Activated CD8-positive, alpha-beta memory T cell treated with anti-CD3 and anti-CD28 coated beads for 24 hours (primary cell): ENCODE measurements at regions not wholly inside any gene's neighbourhood (a gene's known extent, or its start where the extent isn't known, plus 50 kb on each side); places are given as distances from the start of the nearest gene placed in this dataset.
A peak's percentile ranks its signal among the peaks of the same experiment; 100 is the strongest.
"Not testable (repeated sequence)": the region's sequence is repeated elsewhere in the genome, so short reads cannot be mapped to it uniquely, and the experiment has no call there.

Experiments used
- DNase-seq: peaks from one replicate; pipeline ENCODE4 v3.0.0-alpha.2; 2020

DNA sequence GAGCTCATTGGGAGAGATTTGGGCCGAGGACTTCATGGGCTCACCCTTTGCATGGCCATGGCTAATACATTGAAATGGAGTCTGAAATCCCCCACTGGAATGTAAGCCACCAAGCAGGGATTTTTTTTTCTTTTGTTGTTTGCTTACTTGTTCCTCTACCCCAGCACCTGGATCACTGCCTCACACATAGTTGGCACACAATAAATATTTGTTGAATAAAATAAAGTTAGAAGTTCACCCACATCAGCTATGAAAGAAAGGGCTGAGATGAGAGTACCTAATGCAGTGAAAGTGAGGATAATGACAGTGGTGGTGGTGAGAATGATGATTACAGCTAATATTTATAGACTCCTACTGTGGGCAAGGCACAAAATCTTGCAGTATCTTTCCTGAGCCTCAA, 98.1 kb upstream of the ANXA1 start:
- DNase-seq = no peak

DNA sequence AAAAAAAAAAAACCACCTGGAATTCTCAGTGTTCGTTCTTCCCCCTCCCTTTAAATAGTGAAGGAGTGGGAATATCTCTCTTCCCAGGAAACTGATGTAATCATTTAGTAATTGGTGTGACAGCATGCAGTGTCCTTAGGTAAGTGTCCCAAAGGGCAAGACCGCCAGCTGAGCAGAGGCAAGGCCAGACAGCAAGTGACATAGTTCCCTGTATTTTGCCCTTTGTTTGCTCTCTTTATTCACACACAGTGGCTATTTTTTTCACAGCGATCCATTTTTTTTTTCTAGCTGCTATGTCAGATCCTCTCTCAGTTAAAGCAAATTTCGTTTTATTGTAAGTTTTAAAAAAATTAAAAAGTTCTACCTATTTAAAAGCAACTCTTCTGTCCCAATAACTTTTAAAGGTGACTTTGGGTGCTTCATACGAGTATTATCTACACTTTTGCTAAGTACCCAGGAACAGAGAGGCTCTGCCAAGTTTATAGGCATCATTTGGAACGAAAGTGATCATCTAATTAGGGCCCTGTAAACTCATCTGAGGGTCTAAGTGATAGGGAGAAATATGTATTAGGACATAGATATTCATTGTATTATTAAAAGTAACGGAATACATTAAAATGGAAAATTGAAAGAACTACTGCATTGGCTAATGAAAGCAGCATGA, 98.2 kb upstream of the ALDH1A1 start:
- DNase-seq = no peak

DNA sequence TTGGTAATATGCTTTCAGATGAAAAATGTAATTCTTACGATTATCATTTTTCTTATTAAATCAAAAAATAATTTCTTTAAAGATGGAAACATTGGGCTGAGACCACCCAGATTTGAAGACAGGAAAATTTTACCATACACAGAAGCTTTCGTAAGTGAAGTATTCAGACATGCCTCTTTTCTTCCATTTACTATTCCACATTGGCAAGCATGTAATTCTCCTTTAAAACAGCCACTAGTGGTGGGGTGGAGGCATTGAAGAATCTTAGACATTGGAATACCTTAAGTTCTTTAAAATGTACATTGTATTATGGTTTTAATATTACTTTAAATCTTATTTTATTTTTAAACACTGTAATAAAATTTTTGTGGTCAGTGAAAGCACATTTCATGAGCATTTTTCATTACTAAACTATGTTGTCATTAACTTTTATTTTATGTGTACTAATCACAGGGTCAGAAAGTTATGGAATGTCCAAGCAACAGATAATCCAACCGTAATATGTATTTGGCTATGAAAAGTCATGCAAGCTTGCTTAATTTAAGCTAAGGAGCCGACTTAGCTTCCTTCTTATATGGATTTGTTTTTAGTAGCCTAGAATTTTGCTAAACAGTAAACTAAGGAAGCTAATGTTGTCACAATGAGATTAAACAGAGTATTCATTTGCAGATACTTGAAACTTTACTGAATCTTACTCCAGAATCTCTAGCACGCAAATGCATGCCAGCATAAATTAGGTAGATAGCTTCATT, 97.4 kb upstream of the ALDH1A1 start:
- DNase-seq = no peak

DNA sequence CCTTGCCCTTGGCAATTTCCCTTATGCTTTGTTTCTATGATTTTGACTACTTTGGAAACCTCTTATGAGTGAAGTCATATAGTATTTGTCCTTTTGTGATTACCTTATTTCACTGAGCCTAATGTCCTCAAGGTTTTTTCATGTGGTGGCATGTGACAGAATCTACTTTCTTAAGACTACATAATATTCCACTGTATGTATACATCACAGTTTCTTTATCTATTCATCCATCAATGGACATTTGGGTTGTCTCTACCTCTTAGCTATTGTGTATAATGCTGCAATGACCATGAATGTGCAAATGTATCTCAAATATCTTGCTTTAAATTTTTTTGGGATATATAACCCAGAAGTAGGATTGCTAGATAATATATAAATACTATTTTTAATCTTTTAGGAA, 96.4 kb upstream of the ALDH1A1 start:
- no peak for DNase-seq

DNA sequence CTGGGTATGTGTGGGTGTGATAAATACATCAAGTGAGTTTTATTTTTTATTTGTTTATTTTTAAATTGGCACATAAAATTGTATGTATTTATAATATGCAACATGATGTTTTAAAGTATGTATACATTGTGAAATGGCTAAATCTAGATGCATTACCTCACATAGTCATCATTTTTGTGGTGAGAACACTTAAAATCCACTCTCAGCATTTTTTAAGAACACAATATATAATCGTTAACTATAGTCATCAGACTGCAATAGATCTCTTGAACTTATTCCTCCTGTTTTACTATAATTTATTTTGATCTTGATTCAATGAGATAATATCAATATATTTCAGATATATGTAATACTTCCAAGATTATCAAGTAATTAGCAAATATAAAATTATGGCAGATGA, 93.9 kb upstream of the ALDH1A1 start:
- no peak for DNase-seq

DNA sequence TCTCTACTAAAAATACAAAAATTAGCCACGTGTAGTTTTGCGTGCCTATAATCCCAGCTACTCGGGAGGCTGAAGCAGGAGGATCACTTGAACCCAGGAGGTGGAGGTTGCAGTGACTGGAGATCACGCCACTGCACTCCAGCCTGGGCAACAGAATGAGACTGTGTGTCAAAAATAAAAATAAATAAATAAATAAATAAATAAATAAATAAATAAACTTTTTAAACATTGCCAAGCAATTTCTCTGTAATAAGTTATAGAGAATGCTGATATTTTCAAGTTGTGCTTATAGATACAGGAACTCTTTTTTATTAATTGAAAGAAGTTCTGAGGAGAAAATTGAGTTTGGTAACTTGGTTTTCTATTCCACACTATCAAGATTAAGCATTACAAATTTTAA, 91.9 kb upstream of the ALDH1A1 start:
- DNase-seq = not testable (repeated sequence)

DNA sequence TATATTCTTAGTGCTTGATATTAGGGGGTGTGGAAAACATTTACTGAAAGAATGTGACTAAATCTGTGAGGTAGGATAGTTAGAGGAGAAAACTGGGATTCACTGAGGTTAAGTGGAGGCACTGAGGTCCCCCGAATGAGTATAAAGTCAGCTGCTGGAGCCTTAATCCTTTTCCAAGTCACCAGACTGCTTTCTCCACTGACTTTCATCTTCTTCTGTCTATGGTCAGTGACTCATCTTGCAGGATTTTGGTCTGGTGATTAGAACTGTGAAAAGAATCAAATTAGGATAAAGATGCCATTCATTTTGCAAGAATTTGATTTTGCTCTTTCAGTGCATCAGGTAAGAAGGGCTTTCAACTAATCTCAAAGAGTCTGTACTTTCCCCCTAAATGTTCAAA, 89.3 kb upstream of the ALDH1A1 start:
- no peak for DNase-seq

DNA sequence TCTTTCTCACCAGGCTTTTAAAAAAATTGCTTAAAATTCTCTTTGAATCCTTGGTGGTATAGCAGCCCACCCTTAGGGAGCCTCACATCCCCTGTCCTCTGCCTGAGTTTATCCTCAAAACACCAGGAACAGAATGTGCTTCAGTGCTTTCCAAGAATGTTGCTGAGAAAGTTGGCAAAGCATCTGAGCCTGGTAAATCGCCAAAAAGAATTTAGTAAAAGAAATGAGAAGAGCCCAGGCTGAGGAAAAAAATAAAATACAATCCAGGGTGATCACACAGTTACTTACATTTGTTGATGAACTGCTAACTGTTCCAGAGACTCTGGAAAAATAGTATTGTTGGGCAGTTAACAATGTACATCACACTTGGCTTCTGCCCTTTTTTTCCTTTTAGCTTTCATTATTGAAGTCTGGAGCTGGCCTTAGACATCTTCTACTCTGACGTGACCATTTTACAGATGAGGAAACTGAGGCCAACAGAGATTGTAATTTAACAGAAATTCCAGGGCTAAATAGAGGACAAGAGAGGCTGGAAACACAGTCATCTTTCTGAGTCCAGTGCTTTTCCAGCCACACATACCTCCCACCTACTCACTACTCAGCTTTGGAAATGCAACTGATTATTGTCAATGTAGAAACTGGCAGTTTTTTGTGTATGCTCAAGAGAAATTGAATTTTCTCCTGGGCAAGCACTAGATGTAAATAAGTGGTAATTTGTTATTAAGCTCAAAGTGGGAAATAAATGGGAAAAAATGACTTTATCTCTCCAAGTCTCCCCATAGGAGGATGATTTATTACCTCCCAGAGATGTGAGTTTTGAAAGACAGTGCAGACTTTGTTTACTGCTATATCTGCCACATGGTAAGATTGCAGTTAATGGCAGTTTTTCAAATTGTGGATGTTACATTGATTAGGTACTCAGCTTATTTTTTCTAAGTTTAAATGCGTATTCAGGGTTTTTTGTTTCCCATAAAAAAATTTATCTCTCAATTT, 86.7 kb upstream of the ALDH1A1 start:
- DNase-seq = no peak

DNA sequence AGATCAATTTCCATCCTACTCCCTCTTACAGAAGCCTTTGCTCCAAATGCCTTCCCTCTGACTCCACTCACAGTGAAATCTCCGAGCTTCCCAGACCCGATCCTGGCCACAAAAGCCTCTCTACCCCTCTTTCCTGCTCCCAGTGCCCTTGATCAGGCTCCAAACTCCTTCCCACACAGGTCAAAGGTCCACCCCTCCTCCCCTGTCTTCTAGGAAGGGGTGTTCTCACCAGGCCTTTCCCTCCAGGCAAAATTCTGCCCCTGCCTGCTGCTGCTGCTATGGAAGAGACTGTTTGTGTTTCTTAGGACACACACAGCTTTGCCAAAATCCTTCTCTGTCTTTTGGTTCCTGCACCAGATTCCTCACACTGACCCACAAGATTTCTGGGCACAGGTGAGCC, 85.8 kb upstream of the ALDH1A1 start:
- DNase-seq = no peak

DNA sequence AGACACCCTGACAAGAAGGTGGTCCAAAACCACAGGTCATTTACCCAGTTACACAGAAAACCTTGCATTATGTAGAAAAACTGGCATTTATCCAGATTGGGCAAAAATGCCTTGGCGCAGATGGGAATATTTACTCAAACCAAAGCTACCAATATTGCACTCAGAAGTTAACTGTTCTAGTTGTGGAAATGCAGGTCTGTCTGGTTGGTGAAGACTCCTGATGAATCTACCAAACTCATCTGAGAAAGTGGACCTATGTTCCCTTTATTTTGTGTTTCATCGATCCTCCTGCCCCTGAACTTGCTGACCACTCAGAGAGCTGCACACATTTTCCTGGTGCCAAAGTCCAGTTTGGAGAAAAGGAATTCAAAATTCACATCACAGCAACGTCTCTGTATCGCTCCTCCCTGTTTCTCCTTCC, 85.2 kb upstream of the ALDH1A1 start:
- no peak for DNase-seq

DNA sequence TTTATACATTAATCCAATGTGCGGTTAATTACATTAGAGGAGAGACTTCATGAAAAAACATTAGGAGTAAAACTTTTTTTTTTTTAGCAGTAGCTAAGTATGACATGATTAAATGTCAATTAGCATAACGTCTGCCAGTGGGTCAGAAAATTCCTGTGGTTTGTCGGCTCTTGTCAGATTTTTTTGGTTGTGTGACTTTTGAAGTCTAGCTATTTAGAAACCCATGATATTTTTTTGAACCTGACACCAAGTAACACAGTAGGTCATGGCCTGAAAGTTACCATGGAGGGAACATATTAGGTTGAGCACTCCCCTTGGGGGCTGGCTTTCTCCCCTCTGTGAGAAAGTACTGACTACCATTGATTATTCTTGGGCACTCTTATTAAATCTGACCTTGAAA, 84.8 kb upstream of the ALDH1A1 start:
- DNase-seq = no peak

DNA sequence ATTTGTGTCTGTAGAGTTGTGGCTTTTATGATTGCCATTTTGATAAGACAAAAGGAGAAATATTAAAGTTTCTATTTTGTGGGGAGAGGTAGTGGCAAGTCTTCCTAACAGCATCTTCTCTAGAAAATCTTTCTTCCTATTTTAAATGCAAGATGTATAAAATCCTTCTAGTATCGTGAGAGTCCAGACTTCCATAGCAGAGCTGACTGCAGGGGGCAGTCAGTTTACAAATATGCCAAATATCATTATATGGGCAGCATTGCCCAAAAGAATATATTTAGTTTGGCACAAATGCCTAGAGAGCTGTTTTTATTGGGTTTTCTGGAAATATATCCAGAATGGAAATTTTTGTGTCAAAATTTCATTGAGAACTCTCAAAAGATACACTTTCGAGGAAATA, 82.1 kb upstream of the ALDH1A1 start:
- no peak for DNase-seq

DNA sequence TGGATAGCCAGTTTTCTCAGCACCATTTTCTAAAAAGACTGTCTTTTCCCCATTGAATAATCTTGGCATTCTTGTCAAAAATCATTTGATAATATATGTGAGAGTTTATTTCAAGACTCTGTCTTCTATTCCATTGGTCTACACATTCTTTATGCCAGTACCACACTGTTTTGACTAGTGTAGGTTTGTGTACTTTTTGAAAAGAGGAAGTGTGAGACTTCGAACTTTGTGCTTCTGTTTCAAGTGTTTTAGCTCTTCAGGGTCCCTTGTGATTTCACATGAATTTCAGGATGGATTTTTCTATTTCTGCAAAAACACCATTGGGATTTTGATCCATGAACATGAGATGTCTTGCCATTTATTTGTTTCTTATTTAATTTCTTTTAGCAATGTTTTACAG, 78.5 kb upstream of the ALDH1A1 start:
- no peak for DNase-seq

DNA sequence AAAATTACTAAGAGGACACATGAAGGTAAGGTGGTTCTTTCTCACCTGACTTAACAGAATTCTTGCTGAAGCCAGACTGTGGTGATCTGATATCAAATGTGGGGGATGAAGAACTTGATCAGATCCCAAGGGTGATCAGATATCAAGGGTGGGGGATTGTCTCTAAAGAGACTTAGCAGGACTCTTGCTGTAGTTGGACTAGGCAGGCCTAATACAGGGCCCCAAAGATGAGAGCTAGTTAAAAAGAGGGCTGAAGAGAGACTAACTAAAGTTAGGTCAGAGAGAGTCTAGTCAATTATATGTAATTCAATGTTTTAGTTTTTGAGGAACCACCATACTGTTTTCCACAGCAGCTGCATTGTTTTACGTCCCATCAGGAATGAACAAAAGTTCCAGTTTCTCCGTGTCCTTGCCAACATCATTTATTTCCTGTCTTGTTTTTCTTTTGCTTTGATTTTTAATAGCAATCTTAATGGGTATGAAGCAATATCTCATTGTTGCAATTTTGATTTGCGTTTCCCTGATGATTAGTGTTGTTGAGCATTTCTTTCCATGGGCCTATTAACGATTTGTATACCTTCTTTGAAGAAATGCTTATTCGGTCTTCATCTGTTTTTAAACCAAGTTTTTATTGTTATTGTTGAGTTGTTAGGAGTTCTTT, 77.6 kb upstream of the ALDH1A1 start:
- DNase-seq = no peak

DNA sequence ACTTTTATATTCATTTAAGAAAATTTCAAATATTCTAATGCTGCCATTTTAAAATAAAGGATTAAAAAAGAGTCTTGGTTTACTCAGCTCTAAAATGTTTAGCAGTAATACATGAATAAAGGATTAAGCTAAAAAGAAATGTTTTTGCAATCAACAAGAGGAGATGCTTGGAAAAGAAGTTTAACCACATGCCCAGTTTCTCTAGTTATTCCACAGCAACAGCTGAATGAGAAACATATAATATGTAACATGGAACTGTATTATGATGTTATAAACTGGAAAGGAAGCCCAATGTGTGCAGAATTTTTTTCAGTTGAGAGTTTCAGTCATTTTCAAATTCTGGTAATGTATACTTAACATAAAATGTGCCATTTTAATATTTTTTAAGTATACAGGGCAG, 76.5 kb upstream of the ALDH1A1 start:
- no peak for DNase-seq

DNA sequence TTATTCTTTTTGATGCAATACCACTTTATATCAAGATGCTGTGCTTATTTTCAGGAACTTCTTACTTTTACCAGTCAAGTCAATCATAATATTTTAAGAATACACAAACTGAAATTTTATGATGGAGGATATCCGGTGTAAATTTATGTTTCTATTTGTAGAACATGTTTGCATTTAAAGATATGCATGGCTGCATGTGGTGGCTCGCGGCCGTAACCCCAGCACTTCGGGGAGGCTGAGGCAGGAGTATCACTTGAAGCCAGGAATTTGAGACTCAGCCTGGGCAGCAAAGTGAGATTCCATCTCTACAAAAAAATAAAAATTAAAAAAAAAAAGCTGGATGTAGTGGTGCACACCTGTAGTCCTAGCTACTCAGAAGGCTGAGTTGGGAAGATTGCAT, 73.5 kb upstream of the ALDH1A1 start:
- no peak for DNase-seq

DNA sequence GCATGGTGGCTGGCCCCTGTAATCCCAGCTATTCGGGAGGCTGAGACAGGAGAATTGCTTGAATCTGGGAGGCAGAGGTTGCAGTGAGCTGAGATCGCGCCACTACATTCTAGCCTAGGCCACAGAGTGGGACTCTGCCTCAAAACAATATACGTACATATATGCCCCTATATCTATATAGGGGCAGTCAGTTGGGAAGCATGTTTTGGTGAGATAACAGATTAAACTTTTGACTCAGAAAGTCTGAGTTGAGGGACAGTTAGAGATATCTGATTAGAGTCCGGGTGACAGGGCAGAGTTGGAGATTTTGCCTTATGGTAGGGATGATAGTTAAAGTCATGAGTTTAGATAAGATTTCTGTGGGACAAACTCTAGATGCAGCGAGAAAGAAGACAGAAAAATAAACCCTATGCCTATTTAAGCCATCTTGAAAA, 71.8 kb upstream of the ALDH1A1 start:
- no peak for DNase-seq

DNA sequence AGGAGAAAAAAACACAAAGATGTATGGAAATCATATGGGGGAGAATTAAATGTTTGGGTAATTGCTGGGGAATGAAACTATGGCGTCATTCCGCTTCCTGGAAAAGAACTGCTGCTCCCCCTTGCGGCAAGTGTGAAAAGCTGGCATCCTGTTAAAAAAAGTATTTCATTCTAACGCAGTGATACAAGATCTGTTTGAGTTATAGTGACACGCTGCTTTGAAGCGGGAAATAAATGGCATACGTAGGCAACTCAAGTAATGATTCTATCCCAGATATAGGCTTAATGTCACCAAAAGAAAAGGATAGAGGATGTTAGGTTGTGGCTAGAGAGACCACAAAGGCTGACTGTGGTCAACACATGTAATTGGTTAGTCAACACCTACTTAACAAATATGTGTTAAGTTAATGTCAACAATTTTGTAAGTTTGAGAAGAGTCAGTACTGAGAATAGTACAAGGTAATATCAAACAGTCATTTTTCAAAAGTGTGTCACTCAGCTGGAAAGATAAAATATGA, 70.2 kb upstream of the ALDH1A1 start:
- peak; percentile 60 for DNase-seq

DNA sequence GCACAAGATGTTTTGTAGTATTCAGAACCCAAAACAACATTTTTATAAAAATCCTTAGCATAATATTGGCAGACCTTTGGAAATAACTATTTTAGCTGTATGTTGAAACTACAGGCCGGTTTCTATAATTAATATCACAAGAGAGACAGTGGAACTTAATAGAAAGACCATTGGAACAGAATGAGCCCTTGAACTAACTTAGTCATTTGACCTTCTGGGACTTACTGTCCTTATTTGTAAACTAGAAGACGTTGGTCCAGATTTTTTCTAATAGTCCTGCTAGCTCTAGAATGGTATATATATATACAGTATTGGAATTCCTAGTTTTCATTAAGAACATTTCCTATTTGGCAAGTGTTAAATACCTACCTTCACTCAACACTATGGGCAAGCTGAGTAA, 69.5 kb upstream of the ALDH1A1 start:
- DNase-seq = no peak

DNA sequence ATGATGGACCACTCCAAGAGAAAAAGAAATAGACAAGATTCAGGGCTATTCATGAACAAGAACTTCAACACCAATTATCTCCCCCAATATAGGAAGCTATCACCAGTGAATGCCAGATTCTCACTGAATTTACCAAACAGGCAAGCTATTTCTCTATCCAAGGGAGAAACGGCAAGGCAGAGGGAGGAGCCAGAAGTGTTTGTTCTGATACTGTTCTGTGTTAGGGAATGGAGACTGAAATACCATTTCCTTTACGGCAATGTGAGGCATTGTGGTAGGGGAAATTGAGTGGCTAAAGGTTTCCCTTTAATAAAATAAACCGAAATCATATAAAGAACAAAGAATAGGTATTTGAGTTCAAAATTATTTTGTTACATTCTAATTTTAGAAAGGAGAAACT, 68.0 kb upstream of the ALDH1A1 start:
- DNase-seq = no peak

DNA sequence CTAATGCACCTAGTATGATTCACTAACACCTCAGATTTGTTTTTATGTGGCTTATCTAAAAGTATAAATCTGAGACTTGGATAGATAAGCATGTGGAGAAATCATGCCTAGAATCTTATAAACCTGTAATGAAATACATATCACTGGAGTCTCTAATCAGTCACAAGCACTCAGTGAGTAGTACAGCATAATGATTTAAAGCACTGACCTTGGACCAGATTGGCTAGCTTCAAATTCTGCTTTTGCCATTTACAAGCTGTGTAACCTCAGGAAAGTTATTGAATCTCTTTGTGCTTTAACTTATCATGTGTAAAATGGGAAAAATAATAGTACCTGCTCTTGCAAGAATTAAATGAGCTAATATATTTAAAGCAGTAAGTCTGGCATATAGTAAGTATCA, 61.2 kb upstream of the ALDH1A1 start:
- no peak for DNase-seq

DNA sequence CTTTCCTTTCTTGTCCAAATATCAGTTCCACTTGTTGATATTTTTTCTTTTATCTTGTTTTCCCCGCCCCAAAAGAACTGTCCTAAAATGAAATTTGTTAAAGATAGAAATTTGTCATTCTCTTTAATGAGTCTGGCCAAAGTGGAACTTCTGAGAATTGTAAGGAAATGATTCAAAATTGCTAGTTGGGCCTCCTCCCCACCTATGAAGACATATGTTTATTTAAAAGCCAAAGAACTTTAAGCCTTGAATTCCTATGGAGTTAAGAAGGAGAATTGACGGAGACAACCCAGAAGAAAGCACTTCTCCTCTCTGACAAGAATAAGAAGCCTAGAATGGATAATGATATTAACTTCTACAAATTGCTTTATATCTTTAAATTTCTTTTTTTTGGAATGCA, 59.1 kb upstream of the ALDH1A1 start:
- DNase-seq = no peak
